GM21360 (cell line): ENCODE measurements at regions not wholly inside any gene's neighbourhood (a gene's known extent, or its start where the extent isn't known, plus 50 kb on each side); places are given as distances from the start of the nearest gene placed in this dataset.

Experiments
- ATAC-seq: cut with Tn5 transposase; IDR thresholded peaks from one replicate; pipeline ENCODE4 v1.9.1; 2021; ENCODE audit warnings: mild to moderate bottlenecking, moderate library complexity; ENCODE audit not compliant: unreplicated experiment

- ATAC-seq, result no peak
Measured at GRCh38 chr12:107223821-107224220, 130.5 kb upstream of the CRY1 start.

GRCh38 chr12:107225635-107226034 is 132.3 kb upstream of the CRY1 start:
- no peak for ATAC-seq

- ATAC-seq, result no peak
Measured at GRCh38 chr12:107226126-107226525, 132.8 kb upstream of the CRY1 start.

GRCh38 chr12:107228076-107228475 is 134.7 kb upstream of the CRY1 start:
- no peak for ATAC-seq

GRCh38 chr12:107229827-107230226 is 136.5 kb upstream of the CRY1 start:
- ATAC-seq, result no peak

GRCh38 chr12:107231303-107231702 is 138.0 kb upstream of the CRY1 start:
- no peak for ATAC-seq

- no peak for ATAC-seq
Measured at GRCh38 chr12:107233551-107233950, 140.2 kb upstream of the CRY1 start.

GRCh38 chr12:107235600-107235999 is 142.3 kb upstream of the CRY1 start:
- no peak for ATAC-seq

GRCh38 chr12:107236824-107237511 is 143.6 kb upstream of the CRY1 start:
- no peak for ATAC-seq

- ATAC-seq, result no peak
Measured at GRCh38 chr12:107238296-107238695, 144.9 kb upstream of the CRY1 start.

- no peak for ATAC-seq
Measured at GRCh38 chr12:107241411-107241810, 148.1 kb upstream of the CRY1 start.

GRCh38 chr12:107242189-107242588 is 148.8 kb upstream of the CRY1 start:
- ATAC-seq, result no peak

GRCh38 chr12:107243341-107243740 is 150.0 kb upstream of the CRY1 start:
- ATAC-seq, result no peak

- no peak for ATAC-seq
Measured at GRCh38 chr12:107244584-107244983, 151.2 kb upstream of the CRY1 start.

- no peak for ATAC-seq
Measured at GRCh38 chr12:107247650-107248049, 154.3 kb upstream of the CRY1 start.

GRCh38 chr12:107248187-107248586 is 154.8 kb upstream of the CRY1 start:
- no peak for ATAC-seq

GRCh38 chr12:107251288-107251687 is 157.9 kb upstream of the CRY1 start:
- no peak for ATAC-seq

GRCh38 chr12:107253361-107253760 is 160.0 kb upstream of the CRY1 start:
- ATAC-seq, result no peak

GRCh38 chr12:107254258-107254856 is 161.0 kb upstream of the CRY1 start:
- no peak for ATAC-seq

- ATAC-seq, result no peak
Measured at GRCh38 chr12:107258780-107259179, 165.4 kb upstream of the CRY1 start.

- ATAC-seq, result no peak
Measured at GRCh38 chr12:107263980-107264379, 170.6 kb upstream of the CRY1 start.

GRCh38 chr12:107264667-107265066 is 171.3 kb upstream of the CRY1 start:
- no peak for ATAC-seq

GRCh38 chr12:107267604-107268003 is 174.3 kb upstream of the CRY1 start:
- no peak for ATAC-seq
